ES-I3 (cell line): ENCODE measurements at regions not wholly inside any gene's neighbourhood (a gene's known extent, or its start where the extent isn't known, plus 50 kb on each side); places are given as distances from the start of the nearest gene placed in this dataset.
A peak's percentile ranks its signal among the peaks of the same experiment; 100 is the strongest.
"Not testable (repeated sequence)": the region's sequence is repeated elsewhere in the genome, so short reads cannot be mapped to it uniquely, and the experiment has no call there.

Experiments
- H3K36me3 ChIP-seq: 2 replicates; pipeline ENCODE4 v1.6.1; 2013; ENCODE audit warnings: mild to moderate bottlenecking, low read length, control low read depth, moderate library complexity; ENCODE audit not compliant: insufficient read depth
- H3K4me1 ChIP-seq: 2 replicates; pipeline ENCODE4 v1.6.1; 2013; ENCODE audit warnings: mild to moderate bottlenecking, control low read depth, low read length; ENCODE audit not compliant: insufficient read depth
- H3K9ac ChIP-seq: 2 replicates; pipeline ENCODE4 v1.6.1; 2013; ENCODE audit warnings: low read depth, mild to moderate bottlenecking, low read length, moderate library complexity
- H3K9me3 ChIP-seq: 2 replicates; pipeline ENCODE4 v1.6.1; 2013; ENCODE audit warnings: mild to moderate bottlenecking, low read length, moderate library complexity; ENCODE audit not compliant: control insufficient read depth, insufficient read depth

DNA sequence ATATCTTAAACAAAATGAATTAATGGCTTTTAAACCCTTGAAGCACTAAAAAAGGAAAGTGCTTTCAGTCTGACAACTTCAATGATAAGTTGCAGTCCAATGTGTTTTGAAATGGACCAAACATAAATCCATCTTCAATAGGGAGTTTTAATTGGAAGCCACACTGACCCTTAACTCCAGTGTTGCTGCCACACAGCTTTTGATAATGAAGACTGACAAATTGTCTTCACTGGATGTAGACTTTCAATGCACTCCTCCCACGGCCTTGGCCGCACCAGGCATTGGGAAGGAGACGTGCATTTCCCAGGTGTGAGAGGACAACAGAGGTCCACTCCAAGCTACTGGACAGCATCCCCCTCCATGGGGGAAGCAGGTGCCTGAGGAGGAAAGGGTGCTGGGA, 159.0 kb upstream of the NRP1 start:
- H3K36me3 ChIP-seq: no peaks in the 10 kb centered on the region
- H3K9ac ChIP-seq: no peak overlapping the region
- H3K9me3 ChIP-seq: no peaks in the 10 kb centered on the region; the same call in 1 of the 2 replicates
- H3K4me1 ChIP-seq: no peaks in the 10 kb centered on the region; the same call in 1 of the 2 replicates

DNA sequence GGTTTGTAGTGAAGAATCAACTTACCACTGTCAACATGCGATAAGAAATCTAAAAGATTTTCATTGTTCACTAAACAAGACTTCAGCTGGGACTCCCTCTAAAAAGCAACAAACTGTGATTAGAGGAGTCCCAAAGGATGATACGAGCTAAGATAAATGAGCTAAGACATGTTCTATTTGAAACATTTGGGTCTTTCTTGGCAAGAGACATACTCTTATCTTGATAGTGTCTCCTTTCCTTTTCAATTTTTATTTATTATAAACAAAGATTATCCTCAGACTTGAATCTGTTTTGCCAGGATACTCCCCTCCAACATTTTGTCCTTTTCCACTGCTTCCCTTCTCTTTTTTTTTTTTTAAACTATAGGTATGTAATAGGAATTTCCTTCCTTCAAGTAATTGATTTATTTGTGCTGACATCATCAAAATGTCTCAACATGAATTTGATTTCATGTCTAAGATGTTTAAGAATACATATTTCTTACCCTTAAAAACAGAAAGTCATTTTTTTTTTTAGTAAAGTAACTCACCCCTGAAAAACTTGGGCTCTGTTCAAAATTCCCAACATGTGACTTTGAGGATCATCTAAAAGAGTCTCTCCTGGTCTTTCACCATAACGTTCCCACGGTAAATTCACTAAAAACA, 158.4 kb upstream of the NRP1 start:
- no peak overlapping the region for H3K9ac ChIP-seq
- no peaks in the 10 kb centered on the region; the same call in 1 of the 2 replicates for H3K4me1 ChIP-seq
- no peaks in the 10 kb centered on the region; the same call in 1 of the 2 replicates for H3K9me3 ChIP-seq
- no peaks in the 10 kb centered on the region for H3K36me3 ChIP-seq

DNA sequence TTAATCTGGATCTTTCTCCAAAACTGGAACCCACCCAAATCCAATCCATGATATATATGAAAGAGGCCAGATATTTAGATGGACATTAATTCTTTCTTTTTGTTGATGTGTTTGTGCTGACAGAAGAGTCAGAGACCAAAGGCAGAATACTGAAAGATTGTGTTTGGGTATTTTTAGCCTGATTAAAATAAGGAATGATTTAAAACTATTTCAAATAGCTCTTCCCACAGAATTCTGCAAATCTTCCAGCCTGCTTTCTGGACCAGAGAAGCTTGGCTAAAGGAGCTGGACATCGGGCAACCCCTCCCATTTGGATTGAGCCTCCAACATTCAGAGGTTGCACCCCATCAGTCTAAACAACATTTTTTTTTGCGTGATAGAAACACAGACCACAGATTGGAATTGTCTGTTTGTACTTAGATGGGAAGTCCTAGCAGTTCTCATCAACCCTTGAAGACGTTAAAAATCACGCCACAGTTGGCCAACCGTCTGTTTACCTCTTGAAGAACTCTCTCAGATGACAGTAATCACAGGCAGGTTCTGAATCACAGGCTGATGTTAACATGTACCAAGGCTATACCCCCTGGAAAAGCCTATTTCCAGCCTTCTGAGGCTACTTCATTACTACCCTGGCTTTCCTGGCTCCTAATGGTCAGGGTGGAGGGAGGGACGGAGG, 155.2 kb upstream of the NRP1 start:
- Histone ChIP-seq H3K36me3 (no peaks in the 10 kb centered on the region), H3K4me1 (peaks cover 6% of the 10 kb centered on the region; the same call in 1 of the 2 replicates), H3K9ac (no peak overlapping the region), H3K9me3 (no peaks in the 10 kb centered on the region; the same call in 1 of the 2 replicates)

DNA sequence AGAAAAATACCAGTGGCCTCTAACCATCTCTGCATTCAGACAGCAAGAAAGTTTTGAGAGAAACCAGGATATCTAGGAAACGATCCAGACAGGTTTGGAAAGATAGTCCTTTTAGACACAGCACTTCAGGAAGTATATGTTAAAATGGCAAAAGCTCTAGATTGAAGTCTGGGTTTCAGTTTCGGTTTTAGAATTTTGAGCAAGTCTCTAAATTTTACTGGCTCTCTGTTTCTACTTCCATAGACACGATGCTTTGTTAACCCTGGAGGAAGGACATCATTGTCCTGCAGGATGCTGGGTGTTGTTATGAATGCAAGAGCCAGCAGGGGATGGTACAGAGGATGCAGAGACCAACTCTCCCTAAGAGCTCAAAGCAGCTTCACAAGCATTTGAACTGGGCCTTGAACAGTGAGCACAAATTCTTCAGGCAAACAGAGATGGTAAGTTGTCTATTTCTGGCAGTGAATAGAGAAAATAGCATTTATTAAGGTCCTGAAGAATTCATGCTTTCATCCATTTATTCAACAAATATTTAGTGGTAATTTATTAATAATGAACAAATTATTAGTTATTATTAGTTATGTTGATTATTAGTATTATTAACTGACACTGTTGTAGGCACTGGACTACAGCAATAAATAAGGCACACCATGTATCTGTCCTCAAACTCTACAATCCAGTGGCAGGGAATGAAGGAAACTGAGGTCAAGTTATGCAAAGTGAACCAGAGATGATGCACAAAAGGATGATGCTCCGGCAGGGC, 152.7 kb upstream of the NRP1 start:
- Histone ChIP-seq H3K9ac (no peak overlapping the region), H3K4me1 (peaks cover 28% of the 10 kb centered on the region), H3K9me3 (no peaks in the 10 kb centered on the region; the same call in 1 of the 2 replicates), H3K36me3 (no peaks in the 10 kb centered on the region)

DNA sequence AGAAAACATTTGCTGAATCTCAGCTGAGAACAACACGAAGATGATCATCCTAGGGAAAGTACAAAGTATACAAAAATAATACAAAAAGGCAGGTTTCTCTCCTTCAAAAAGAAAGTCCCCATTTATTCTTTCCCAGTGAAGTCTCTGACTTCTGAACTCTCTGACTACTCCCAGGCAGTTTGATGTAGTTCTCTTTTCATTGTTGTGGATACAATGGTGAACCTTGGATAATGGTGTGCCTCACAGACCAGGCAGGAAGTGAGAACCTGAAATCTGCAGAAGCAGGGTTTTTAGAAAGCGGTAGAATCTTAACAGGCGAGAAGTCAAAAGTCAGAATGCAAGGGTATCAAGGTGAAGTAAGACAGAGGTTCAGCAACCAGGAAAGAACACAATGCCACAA, 150.8 kb upstream of the NRP1 start:
- Histone ChIP-seq H3K9ac (no peak overlapping the region; the same call in 1 of the 2 replicates), H3K9me3 (no peaks in the 10 kb centered on the region), H3K36me3 (no peaks in the 10 kb centered on the region), H3K4me1 (peaks cover 28% of the 10 kb centered on the region)

DNA sequence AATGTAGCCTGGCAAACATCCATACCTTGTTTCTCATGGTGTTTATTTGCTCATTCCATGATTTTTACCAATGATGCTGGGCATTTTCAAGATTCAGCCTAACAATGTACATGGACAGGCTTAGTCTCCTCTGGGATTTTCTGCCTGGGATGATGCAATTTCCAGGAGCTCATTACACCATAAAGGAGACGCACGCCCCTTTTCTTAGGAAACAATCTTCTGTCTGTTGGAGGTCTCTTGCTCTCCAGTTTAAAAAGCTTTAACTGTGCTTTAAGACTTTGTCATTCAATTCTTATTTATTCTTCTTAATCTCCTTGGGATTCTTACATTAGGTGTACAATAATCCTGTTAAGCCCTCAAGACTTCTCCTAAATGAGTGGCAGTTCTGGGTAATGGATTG, 150.3 kb upstream of the NRP1 start:
- H3K9ac ChIP-seq: peak overlapping the region; percentile 2; the same call in 1 of the 2 replicates

DNA sequence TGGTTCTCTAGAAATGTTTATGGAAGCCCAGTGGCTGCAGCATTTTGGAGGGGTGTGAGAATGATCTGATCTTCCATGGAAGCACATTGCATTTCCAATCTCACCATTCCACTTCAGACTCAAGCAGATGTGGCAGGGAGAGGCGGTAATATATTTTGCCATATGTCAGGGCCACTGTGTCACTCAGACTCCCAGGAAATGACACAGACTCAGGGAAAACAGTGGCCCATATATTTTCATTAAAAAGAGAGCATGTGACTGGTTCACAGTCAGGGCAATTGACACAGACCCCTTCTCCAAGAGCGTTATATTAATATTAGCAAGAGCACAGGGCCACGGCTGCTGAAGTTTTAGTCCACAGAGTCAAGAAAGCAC, 149.3 kb upstream of the NRP1 start:
- no peak overlapping the region for H3K9ac ChIP-seq
- no peaks in the 10 kb centered on the region for H3K9me3 ChIP-seq
- H3K36me3 ChIP-seq: no peaks in the 10 kb centered on the region
- peaks cover 28% of the 10 kb centered on the region for H3K4me1 ChIP-seq

More for the DNA sequence above, 150.3 kb upstream of the NRP1 start:
- peaks cover 28% of the 10 kb centered on the region for H3K4me1 ChIP-seq
- no peaks in the 10 kb centered on the region for H3K36me3 ChIP-seq
- H3K9me3 ChIP-seq: no peaks in the 10 kb centered on the region

DNA sequence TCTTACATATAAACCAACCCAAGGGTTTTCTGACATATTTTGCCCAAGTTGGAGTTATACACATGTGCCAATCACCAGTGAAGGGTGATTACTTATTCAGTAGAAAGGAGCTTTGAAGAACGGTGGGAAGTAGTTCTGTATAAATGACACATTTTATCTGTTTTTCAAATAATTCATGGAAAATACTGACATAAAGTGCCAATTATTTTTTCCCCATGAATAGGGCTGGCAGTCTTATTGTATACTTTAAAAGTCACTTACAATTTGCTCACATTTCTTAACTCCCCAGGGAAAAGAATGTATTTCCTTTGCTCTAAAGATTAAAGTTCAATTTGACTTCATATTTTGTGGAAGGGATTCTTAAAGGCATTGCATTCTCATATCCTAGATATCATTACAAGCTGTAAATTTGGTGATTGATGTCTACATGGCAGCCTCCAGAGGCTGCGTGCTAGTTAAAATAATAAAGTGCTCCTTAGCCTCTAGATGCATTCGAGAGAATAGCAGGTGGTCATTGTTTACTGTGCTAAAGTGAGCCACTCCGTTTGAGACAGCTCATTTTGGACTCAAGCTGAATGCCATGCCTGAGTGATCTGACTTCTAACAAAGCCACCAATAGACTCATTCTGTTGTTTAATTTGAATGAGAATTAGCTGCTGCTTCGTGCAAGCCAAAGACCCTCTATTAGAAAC, 148.8 kb upstream of the NRP1 start:
- Histone ChIP-seq H3K9ac (no peak overlapping the region), H3K9me3 (no peaks in the 10 kb centered on the region), H3K4me1 (peaks cover 28% of the 10 kb centered on the region), H3K36me3 (no peaks in the 10 kb centered on the region)

DNA sequence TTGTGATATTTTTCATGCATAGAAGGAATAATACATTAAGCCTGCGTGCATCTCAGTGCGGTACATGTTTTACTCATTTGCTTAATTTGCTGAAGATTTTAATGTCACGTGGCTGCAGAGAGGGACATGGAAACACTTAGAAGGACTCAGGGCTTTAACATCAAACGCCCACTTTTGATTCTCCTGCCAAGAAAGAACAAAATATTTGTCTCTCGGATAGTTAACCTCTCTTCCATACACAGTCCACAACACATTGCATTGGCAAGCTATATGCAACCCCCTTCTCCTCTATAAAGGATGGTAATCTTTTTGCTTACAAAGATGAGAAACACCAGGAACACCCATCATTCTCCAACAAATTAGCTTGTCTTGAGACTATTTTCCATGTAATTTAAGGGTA, 148.0 kb upstream of the NRP1 start:
- Histone ChIP-seq H3K9me3 (no peaks in the 10 kb centered on the region), H3K4me1 (peaks cover 28% of the 10 kb centered on the region), H3K9ac (no peak overlapping the region), H3K36me3 (no peaks in the 10 kb centered on the region)

DNA sequence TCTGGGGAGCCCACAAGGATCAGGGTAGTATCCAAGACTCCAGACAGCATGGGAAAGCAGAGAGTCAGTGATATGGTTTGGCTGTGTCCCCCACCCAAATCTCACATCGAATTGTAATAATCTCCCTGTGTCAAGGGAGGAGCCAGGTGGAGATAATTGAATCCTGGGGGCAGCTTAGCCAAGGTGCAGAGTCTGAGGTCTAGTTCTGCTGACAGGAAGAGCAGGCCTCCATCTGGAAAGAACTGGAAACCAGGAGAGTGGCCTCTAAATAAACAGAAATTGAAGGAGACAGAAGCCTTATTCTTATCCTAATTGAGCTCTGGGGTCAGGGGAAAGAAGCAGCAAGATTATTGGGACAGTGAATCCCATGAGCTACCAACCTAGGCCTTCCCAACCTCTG, 146.7 kb upstream of the NRP1 start:
- Histone ChIP-seq H3K9me3 (no peaks in the 10 kb centered on the region), H3K4me1 (peaks cover 28% of the 10 kb centered on the region), H3K36me3 (no peaks in the 10 kb centered on the region), H3K9ac (no peak overlapping the region)

DNA sequence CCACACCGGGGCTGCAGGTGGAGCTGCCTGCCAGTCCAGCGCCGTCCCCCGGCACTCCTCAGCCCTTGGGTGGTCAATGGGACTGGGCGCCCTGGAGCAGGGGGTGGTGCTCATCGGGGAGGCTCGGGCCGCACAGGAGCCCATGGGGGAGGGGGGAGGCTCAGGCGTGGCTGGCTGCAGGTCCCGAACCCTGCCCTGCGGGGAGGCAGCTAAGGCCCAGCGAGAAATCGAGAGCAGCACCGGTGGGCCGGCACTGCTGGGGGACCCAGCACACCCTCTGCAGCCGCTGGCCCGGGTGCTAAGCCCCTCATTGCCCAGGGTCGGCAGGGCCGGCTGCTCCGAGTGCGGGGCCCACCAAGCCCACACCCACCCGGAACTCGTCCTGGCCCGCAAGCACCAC, 145.9 kb upstream of the NRP1 start:
- H3K9me3 ChIP-seq, H3K36me3 ChIP-seq, H3K9ac ChIP-seq: not testable (repeated sequence)
- peaks cover 28% of the 10 kb centered on the region for H3K4me1 ChIP-seq

DNA sequence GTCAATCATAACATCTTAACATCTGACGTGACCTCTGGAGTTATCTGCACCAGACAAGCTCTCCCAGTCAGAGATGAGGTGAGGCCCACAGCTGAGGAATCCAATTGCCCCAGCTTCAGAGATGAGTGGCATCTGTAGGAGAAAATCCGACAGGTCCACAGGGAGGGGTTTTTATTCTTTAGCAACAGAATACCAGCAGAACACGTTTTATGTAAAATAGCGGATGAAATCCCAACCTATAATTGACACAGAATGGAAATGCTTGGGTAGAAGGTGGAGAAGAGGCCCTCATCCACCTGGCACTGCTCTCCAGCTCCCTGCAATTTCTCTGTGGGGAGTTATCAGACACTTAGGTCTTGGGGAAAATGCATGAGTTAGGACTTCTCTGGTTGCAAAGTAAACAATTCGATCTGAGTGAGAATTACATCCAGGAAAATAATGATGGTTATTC, 144.2 kb upstream of the NRP1 start:
- Histone ChIP-seq H3K9me3 (no peaks in the 10 kb centered on the region), H3K9ac (no peak overlapping the region), H3K4me1 (peaks cover 13% of the 10 kb centered on the region), H3K36me3 (no peaks in the 10 kb centered on the region)

DNA sequence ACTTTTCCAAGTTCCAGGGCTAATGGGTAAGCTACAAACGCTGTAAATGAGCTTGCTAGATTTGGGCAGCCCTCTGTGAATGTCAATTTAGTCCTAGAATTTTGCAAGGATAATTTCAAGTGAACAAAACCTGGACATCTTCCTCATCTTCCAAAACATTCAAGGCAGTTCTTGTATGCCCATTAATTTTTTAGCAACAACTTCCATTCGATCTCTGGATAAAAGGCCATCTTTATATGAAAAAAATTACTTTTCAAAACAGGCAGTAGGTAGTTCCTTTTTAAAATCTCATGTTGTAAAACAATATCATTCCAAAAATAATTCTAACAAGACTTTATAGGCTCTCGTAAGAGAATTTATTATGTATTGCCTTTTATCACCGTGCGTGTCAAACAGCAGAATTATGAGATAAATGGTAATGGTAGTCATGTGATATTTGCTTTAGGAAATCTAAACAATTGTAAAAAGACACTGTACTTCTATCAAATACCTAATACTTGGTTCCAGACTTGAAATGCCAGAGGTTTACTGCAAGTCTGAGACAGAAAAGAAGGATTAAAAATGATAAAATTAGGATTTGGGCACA, 143.7 kb upstream of the NRP1 start:
- Histone ChIP-seq H3K36me3 (no peaks in the 10 kb centered on the region), H3K9ac (no peak overlapping the region), H3K4me1 (peaks cover 8% of the 10 kb centered on the region; the same call in 1 of the 2 replicates), H3K9me3 (no peaks in the 10 kb centered on the region)
